ENCODE measurements at regions not wholly inside any gene's neighbourhood (a gene's known extent, or its start where the extent isn't known, plus 50 kb on each side); places are given as distances from the start of the nearest gene placed in this dataset.

DNA sequence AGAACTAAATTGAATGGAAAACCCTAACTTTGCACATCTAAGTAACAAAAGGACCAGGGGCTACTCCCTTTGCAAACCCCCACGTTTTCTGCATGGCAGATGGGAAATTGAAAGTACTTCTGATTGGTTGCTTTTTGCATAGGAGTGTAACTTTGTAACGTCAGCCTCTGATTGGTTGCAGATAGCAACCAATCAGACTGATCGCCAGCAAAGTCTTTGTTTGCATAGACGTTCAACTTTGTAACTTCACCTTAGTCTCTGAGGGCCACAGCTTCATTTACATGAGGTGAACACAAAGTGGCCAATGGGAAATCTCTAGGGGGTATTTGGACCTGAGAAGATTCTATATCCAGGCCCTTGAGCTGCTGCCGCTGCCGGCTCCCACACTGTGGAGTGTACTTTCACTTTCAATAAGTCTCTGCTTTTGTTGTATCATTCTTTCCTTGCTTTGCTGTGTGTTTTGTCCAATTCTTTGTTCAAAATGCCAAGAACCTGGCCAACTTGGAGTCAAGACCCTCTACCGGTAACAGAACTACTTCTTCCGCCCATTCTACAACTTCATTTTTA lies 102.5 kb upstream of the PRICKLE1 start:
- H3K4me1 ChIP-seq (ENCODE audit: control insufficient read depth, insufficient read depth, low read length): peaks cover 3% of the 10 kb centered on the region
- H3K27me3 ChIP-seq (ENCODE audit: control insufficient read depth, insufficient read depth): no peaks in the 10 kb centered on the region
- DNase-seq: peak in 1 of 3 donors; percentile 48
- WGBS: 75% methylated on average over 8 of the region's 8 CpGs
- intact Hi-C loops (cut with DNase I): no loop called here
- no peaks in the 10 kb centered on the region for H3K9me3 ChIP-seq (ENCODE audit: control insufficient read depth, low read length)
- peak in 1 of 2 donors; percentile 53 for ATAC-seq
- H3K4me3 ChIP-seq (ENCODE audit: low read length): peak overlapping the region; percentile 48
- H3K27ac ChIP-seq (ENCODE audit: low read length): peak overlapping the region; percentile 37

DNA sequence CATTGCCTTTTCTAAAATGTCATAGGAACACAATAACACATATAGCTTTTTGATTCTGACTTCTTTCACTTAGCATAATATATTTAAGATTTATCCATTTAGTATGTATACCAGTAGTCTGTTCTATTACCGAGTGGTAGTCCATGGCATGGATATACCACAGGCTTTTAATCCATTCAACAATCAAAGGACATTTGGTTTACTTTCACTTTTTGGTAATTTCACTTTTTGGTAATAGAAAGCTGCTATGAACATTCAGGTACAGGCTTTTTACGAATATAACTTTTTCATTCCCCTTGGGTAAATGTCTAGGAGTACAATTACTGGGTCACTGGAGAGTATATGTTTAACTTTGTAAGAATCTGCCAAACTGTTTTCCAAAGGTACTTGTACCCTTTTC lies 100.7 kb upstream of the PRICKLE1 start:
- Histone ChIP-seq H3K27me3 (ENCODE audit: control insufficient read depth, insufficient read depth) (no peaks in the 10 kb centered on the region), H3K4me3 (ENCODE audit: low read length) (no peak overlapping the region), H3K9me3 (ENCODE audit: control insufficient read depth, low read length) (no peaks in the 10 kb centered on the region), H3K27ac (ENCODE audit: low read length) (no peak overlapping the region), H3K4me1 (ENCODE audit: control insufficient read depth, insufficient read depth, low read length) (no peaks in the 10 kb centered on the region)
- WGBS: 96% methylated on average over 2 of the region's 2 CpGs
- ATAC-seq: no peak
- intact Hi-C loops (cut with DNase I): no loop called here
- no peak for DNase-seq

DNA sequence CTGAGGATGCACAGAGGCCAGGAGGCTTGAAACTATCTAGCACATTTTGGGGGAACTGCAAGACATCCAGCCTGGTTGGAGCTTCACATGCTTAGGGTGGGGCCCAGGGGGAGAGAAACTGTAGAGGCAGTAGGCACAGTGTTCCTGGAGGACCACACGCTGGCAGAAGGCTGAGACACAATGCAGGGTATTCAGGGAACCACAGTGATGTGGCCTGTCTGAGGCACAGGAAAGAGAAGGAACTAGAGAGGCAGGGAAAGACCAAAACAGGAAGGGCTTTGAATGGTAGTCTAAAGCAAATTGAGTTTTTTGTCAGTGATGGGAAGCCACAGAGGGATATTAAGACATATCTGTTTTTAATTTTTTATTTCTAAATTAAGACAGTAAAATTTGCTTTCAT lies 100.2 kb upstream of the PRICKLE1 start:
- intact Hi-C loops (cut with DNase I): no loop called here
- ATAC-seq (no peak), DNase-seq (no peak)
- H3K4me1 ChIP-seq (ENCODE audit: control insufficient read depth, insufficient read depth, low read length): no peaks in the 10 kb centered on the region
- WGBS: 70% methylated on average over 1 of the region's 1 CpG
- no peaks in the 10 kb centered on the region for H3K27me3 ChIP-seq (ENCODE audit: control insufficient read depth, insufficient read depth)
- H3K4me3 ChIP-seq (ENCODE audit: low read length): no peak overlapping the region
- H3K27ac ChIP-seq (ENCODE audit: low read length): no peak overlapping the region
- H3K9me3 ChIP-seq (ENCODE audit: control insufficient read depth, low read length): no peaks in the 10 kb centered on the region

DNA sequence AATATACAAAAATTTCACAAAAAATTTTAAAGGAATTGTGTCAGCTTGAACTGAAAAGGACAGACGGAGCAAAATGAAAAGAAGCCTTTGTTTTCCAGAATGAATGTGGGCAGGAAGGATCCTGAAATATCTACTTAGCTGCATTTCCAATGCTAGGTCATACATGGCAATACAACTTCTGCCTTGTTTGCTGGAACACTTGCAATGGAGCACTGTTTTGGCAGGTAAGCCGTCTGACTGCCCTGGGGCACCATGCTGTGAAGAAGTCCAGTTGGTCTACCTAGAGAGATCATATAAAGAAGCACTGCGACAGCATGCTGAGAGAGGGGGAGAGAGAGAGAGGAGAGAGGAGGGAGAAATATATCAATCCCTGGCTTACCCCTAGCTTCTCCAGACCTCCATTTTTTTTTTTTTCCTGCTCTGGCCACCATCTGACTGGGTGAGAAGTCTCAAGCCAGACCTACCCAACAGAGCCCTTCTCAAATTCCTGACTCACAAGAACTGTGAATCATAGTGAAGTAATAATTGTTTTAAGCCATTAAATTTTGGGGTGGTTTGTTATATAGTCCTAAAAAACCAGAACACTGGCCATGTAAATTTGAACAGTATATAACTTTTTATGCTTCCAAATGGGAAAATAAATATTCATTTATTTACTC lies 97.1 kb upstream of the PRICKLE1 start:
- 83% methylated on average over 3 of the region's 3 CpGs for whole genome bisulfite sequencing
- DNase-seq: no peak
- Histone ChIP-seq H3K9me3 (ENCODE audit: control insufficient read depth, low read length) (no peaks in the 10 kb centered on the region), H3K4me3 (ENCODE audit: low read length) (no peak overlapping the region), H3K27me3 (ENCODE audit: control insufficient read depth, insufficient read depth) (no peaks in the 10 kb centered on the region), H3K4me1 (ENCODE audit: control insufficient read depth, insufficient read depth, low read length) (no peaks in the 10 kb centered on the region), H3K27ac (ENCODE audit: low read length) (no peak overlapping the region)
- intact Hi-C loops (cut with DNase I): no loop called here
- no peak for ATAC-seq

DNA sequence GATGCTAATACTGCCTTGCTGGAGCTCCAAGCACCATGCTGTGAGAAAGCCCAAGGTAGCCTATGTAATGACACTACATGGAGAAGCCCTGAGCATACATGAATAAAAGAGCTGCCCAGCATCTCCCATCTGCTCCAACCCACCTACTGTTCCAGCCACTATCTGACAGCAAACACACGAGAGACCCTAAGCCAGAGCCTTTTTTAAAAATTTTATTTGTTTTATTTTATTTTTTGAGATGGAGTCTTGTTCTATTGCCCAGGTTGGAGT lies 95.2 kb upstream of the PRICKLE1 start:
- ATAC-seq (no peak), DNase-seq (no peak)
- no peak overlapping the region for H3K4me3 ChIP-seq (ENCODE audit: low read length)
- intact Hi-C loops (cut with DNase I): no loop called here
- no peak overlapping the region for H3K27ac ChIP-seq (ENCODE audit: low read length)
- H3K9me3 ChIP-seq (ENCODE audit: control insufficient read depth, low read length): no peaks in the 10 kb centered on the region
- 92% methylated on average over 1 of the region's 1 CpG for WGBS
- no peaks in the 10 kb centered on the region for H3K4me1 ChIP-seq (ENCODE audit: control insufficient read depth, insufficient read depth, low read length)
- H3K27me3 ChIP-seq (ENCODE audit: control insufficient read depth, insufficient read depth): no peaks in the 10 kb centered on the region

DNA sequence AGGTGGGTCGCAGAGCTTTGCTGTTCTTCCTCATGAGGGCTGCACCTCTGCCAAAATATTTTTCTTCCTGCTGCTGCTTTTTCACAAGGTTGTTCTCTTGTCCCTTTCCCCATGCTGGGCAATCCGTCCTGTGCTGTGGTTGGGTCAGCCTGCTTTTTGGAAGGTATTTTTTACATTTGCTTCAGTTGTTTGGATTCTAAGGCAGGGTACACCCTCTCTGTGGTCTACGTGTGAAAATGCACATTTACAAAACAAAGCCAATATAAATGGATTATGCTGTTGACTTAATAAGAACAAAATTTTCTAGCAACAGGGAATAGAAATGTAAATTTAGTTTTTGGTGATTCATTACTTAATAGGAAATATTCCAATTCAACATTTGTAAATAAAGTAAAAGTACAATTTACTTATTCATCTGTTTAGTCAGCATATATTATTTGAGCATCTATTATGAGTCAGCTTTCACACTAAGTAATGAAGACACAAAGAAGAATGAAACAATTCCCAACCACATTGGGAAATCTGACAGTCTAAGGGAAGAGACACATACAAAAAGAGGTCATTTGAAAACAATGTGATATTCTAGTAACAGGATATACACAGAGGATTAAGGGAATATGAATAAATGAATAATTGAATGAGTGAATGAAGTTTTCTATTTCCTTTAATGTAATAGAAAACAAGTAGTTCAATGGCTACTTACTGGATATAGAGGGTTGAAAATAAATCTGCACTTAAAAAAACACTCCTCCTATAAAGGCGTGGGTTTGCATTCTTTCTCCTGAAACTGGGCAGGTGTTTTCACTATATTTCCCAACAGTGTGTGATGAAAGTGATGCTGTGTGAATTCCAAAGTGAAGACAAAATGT lies 94.6 kb upstream of the PRICKLE1 start:
- ATAC-seq: no peak
- H3K27me3 ChIP-seq (ENCODE audit: control insufficient read depth, insufficient read depth): no peaks in the 10 kb centered on the region
- intact Hi-C loops (cut with DNase I): no loop called here
- WGBS: 84% methylated on average over 4 of the region's 4 CpGs
- DNase-seq: no peak
- H3K27ac ChIP-seq (ENCODE audit: low read length): no peak overlapping the region
- no peaks in the 10 kb centered on the region for H3K9me3 ChIP-seq (ENCODE audit: control insufficient read depth, low read length)
- no peaks in the 10 kb centered on the region for H3K4me1 ChIP-seq (ENCODE audit: control insufficient read depth, insufficient read depth, low read length)
- H3K4me3 ChIP-seq (ENCODE audit: low read length): no peak overlapping the region

DNA sequence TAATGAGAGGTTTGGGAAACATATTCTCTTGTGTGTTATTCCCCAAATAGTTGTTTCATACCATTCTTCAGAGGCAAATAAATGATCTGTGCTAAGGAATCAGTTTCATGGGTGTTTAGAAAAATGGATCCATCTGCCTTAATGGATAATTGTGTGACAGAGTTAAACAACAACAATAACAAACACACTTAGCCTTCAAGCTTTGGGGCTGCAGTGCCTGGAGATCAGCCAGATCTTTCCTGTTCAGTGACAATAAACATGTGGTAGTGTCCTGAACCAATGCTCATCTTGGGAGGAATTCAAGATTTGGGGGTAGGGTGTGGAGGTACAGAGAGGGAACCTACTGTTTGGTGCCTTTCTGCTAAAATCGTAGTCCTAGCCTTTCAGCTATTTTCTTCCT lies 93.7 kb upstream of the PRICKLE1 start:
- H3K27me3 ChIP-seq (ENCODE audit: control insufficient read depth, insufficient read depth): no peaks in the 10 kb centered on the region
- no peak overlapping the region for H3K4me3 ChIP-seq (ENCODE audit: low read length)
- no peak overlapping the region for H3K27ac ChIP-seq (ENCODE audit: low read length)
- no peaks in the 10 kb centered on the region for H3K4me1 ChIP-seq (ENCODE audit: control insufficient read depth, insufficient read depth, low read length)
- ATAC-seq (no peak), DNase-seq (no peak)
- intact Hi-C loops (cut with DNase I): no loop called here
- 87% methylated on average over 1 of the region's 1 CpG for WGBS
- H3K9me3 ChIP-seq (ENCODE audit: control insufficient read depth, low read length): no peaks in the 10 kb centered on the region

DNA sequence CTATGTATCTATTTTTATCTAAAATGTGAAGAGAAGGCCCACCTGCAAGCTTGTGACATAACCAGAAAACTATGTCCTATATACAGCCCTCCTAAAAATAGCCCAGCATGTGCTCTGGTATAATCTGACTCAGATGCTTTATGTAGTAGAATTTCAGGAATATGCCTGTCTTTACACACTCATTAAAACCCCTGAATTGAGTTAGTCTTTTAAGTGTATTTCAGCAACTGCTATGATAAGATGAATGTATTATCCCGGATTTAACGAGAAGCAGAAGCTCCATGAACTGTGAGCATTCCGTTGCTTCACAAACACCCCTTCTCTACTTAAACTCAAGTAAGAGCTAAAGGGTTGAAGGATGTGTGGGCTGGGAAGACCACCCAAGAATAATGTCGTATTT lies 89.9 kb upstream of the PRICKLE1 start:
- Histone ChIP-seq H3K4me1 (ENCODE audit: control insufficient read depth, insufficient read depth, low read length) (no peaks in the 10 kb centered on the region), H3K4me3 (ENCODE audit: low read length) (no peak overlapping the region), H3K27me3 (ENCODE audit: control insufficient read depth, insufficient read depth) (no peaks in the 10 kb centered on the region), H3K9me3 (ENCODE audit: control insufficient read depth, low read length) (no peaks in the 10 kb centered on the region), H3K27ac (ENCODE audit: low read length) (no peak overlapping the region)
- WGBS: 56% methylated on average over 4 of the region's 4 CpGs
- DNase-seq (no peak), ATAC-seq (no peak)
- intact Hi-C loops (cut with DNase I): no loop called here

DNA sequence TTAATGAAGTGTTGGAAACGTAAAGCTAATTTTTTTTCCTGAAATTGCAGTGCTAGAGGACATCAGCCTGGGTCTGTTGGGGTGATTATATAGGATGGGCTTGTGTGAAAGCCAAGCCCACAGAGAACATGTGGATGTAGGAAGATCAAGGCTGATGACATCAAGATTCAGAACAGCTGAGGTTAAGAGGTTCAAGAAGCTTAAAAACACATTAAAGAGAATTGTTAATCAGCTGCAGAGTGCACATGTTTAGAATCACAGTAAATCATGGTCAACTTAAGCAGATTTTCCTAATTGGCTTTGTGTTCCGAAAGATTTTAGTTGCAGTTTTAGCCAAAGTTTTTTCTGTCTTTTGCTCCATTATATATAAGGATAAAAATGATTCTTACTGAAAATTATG lies 87.9 kb upstream of the PRICKLE1 start:
- intact Hi-C loops (cut with DNase I): no loop called here
- no peak for ATAC-seq
- 79% methylated on average over 2 of the region's 2 CpGs for WGBS
- H3K4me3 ChIP-seq (ENCODE audit: low read length): no peak overlapping the region
- no peaks in the 10 kb centered on the region for H3K27me3 ChIP-seq (ENCODE audit: control insufficient read depth, insufficient read depth)
- H3K4me1 ChIP-seq (ENCODE audit: control insufficient read depth, insufficient read depth, low read length): no peaks in the 10 kb centered on the region
- no peak overlapping the region for H3K27ac ChIP-seq (ENCODE audit: low read length)
- no peaks in the 10 kb centered on the region for H3K9me3 ChIP-seq (ENCODE audit: control insufficient read depth, low read length)
- no peak for DNase-seq

DNA sequence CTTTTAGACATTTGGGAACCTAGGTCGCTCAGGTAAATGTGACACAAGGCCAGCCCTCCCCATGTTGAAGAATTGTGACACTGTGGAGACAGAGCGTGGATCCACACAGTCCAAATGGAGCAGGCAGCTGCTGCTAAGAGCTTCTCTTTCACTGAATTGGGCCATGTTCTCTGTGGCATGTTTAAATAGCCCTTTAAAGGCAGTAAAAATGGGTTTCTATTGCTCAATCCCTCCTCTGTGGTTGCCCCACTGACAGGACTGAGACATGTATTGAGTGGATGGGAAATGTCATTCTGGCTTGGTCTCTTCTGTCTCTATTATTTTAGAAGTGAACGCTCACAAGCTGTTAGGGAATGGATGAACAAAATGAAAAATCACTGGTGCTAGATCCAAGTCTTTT lies 84.0 kb upstream of the PRICKLE1 start:
- DNase-seq (no peak), ATAC-seq (no peak)
- Histone ChIP-seq H3K27me3 (ENCODE audit: control insufficient read depth, insufficient read depth) (no peaks in the 10 kb centered on the region), H3K27ac (ENCODE audit: low read length) (no peak overlapping the region), H3K4me3 (ENCODE audit: low read length) (no peak overlapping the region), H3K9me3 (ENCODE audit: control insufficient read depth, low read length) (no peaks in the 10 kb centered on the region), H3K4me1 (ENCODE audit: control insufficient read depth, insufficient read depth, low read length) (no peaks in the 10 kb centered on the region)
- intact Hi-C loops (cut with DNase I): no loop called here
- WGBS: 92% methylated on average over 3 of the region's 3 CpGs

DNA sequence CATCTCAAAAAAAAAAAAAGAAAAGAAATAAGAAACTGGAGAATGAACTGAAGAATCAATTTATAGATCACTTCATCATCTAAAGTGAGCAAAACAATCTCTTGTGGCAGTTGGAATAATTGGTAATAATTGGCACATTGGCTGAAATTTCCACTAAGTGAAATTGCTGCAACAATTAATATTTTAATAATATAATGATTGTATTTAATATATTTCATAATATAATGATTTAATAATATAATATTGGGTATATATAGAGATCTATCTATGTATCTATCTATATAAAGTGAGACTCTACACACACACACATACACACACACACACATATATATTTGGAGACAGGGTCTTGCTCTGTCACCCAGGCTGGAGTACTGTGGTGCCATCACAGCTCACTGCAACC lies 81.2 kb upstream of the PRICKLE1 start:
- no peak overlapping the region for H3K4me3 ChIP-seq (ENCODE audit: low read length)
- DNase-seq: no peak
- no peaks in the 10 kb centered on the region for H3K27me3 ChIP-seq (ENCODE audit: control insufficient read depth, insufficient read depth)
- intact Hi-C loops (cut with DNase I): no loop called here
- no peaks in the 10 kb centered on the region for H3K9me3 ChIP-seq (ENCODE audit: control insufficient read depth, low read length)
- ATAC-seq: no peak
- H3K4me1 ChIP-seq (ENCODE audit: control insufficient read depth, insufficient read depth, low read length): no peaks in the 10 kb centered on the region
- no peak overlapping the region for H3K27ac ChIP-seq (ENCODE audit: low read length)
